IMR-90 (cell line): ENCODE measurements at regions not wholly inside any gene's neighbourhood (a gene's known extent, or its start where the extent isn't known, plus 50 kb on each side); places are given as distances from the start of the nearest gene placed in this dataset.

ENCODE experiments used
- ATAC-seq: fragments of 200-7000 bp; cut with Tn5 transposase; 2 replicates; pipeline ENCODE4 v1.9.1; 2020; ENCODE audit warnings: low read depth, mild to moderate bottlenecking, moderate library complexity
- BruUV-seq: library from RNA; stranded (reverse); fragments of 400-500 nt; replicated peaks from 2 replicates; lab custom pipeline; 2021; lab: Mats Ljungman, UMichigan
- CTCF ChIA-PET: fragments of 300-600 bp; formaldehyde crosslinking; extraction: SDS; loops from one replicate; lab custom pipeline; 2021; ENCODE audit warnings: antibody characterized with exemption; lab: Yijun Ruan, JAX
- POLR2A ChIA-PET: fragments of 300-600 bp; sonication (Branson Sonifier 250); formaldehyde crosslinking; loops from one replicate; lab custom pipeline; 2022; ENCODE audit warnings: antibody characterized with exemption; ENCODE audit not compliant: unreplicated experiment; lab: Charles Lee
- DNase-seq: peaks from one replicate; pipeline ENCODE4 v3.0.0; 2013
- H2AFZ ChIP-seq: replicated peaks from 2 replicates; pipeline ENCODE3; 2013; ENCODE audit warnings: low read length, mild to moderate bottlenecking; ENCODE audit not compliant: poor library complexity
- H2AK5ac ChIP-seq: 2 replicates; pipeline ENCODE4 v1.6.1; 2013; ENCODE audit warnings: low read depth, low read length, inconsistent platforms
- H2AK9ac ChIP-seq: replicated peaks from 2 replicates; pipeline ENCODE3; 2013; ENCODE audit warnings: mild to moderate bottlenecking, low read depth, low read length, moderate library complexity; ENCODE audit not compliant: poor library complexity
- H2BK120ac ChIP-seq: 2 replicates; pipeline ENCODE4 v1.6.1; 2013; ENCODE audit warnings: low read depth, low read length, inconsistent platforms
- H2BK15ac ChIP-seq: 3 replicates; pipeline ENCODE4 v1.6.1; 2013; ENCODE audit warnings: low read depth, low read length, inconsistent platforms
- H2BK20ac ChIP-seq: 2 replicates; pipeline ENCODE4 v1.6.1; 2013; ENCODE audit warnings: low read depth, mild to moderate bottlenecking, inconsistent platforms, low read length, moderate library complexity
- H2BK5ac ChIP-seq: 2 replicates; pipeline ENCODE4 v1.6.1; 2013; ENCODE audit warnings: mild to moderate bottlenecking, low read depth, low read length, inconsistent platforms; ENCODE audit not compliant: poor library complexity, severe bottlenecking
- H3K14ac ChIP-seq: replicated peaks from 2 replicates; pipeline ENCODE4 v1.6.1; 2013; ENCODE audit warnings: low read depth, low read length, inconsistent platforms
- H3K18ac ChIP-seq: 2 replicates; pipeline ENCODE4 v1.6.1; 2013; ENCODE audit warnings: low read depth, low read length, control low read depth
- H3K23ac ChIP-seq: 2 replicates; pipeline ENCODE4 v1.6.1; 2013; ENCODE audit warnings: low read depth, low read length, inconsistent platforms
- H3K27ac ChIP-seq: 2 replicates; pipeline ENCODE4 v1.5.1; 2013; ENCODE audit warnings: mild to moderate bottlenecking, control low read depth, low read length; ENCODE audit not compliant: insufficient read depth
- H3K27me3 ChIP-seq: 2 replicates; pipeline ENCODE4 v1.6.1; 2013; ENCODE audit warnings: low read length; ENCODE audit not compliant: control insufficient read depth, insufficient read depth
- H3K36me3 ChIP-seq: 2 replicates; pipeline ENCODE4 v1.6.1; 2013; ENCODE audit warnings: low read length, mixed read lengths; ENCODE audit not compliant: control insufficient read depth, insufficient read depth
- H3K4ac ChIP-seq: 2 replicates; pipeline ENCODE4 v1.6.1; 2013; ENCODE audit warnings: low read depth, low read length, inconsistent platforms
- H3K4me1 ChIP-seq: 2 replicates; pipeline ENCODE4 v1.6.1; 2013; ENCODE audit warnings: low read length, mixed read lengths; ENCODE audit not compliant: control insufficient read depth, insufficient read depth
- H3K4me2 ChIP-seq: 2 replicates; pipeline ENCODE4 v1.6.1; 2013; ENCODE audit warnings: low read depth, mild to moderate bottlenecking, control low read depth, low read length, moderate library complexity
- H3K4me3 ChIP-seq: 2 replicates; pipeline ENCODE4 v1.5.1; 2013; ENCODE audit warnings: low read depth, mild to moderate bottlenecking, control low read depth, low read length, moderate library complexity; ENCODE audit not compliant: insufficient read depth
- H3K56ac ChIP-seq: 2 replicates; pipeline ENCODE4 v1.6.1; 2013; ENCODE audit warnings: low read length, inconsistent platforms; ENCODE audit not compliant: insufficient read depth; ENCODE audit errors: extremely low read depth
- H3K79me1 ChIP-seq, 2 experiments: 2 replicates each; pipeline ENCODE4 v1.6.1; 2013; ENCODE audit warnings: low read length in 2 of 2, inconsistent platforms in 1 of 2, low read depth in 1 of 2
- H3K9ac ChIP-seq: 2 replicates; pipeline ENCODE4 v1.6.1; 2013; ENCODE audit warnings: low read depth, low read length, control low read depth
- H3K9me1 ChIP-seq: 2 replicates; pipeline ENCODE4 v1.6.1; 2013; ENCODE audit warnings: low read length, inconsistent platforms; ENCODE audit not compliant: insufficient read depth
- H3K9me3 ChIP-seq: 2 replicates; pipeline ENCODE4 v1.6.1; 2013; ENCODE audit warnings: low read length; ENCODE audit not compliant: control insufficient read depth, insufficient read depth
- H4K20me1 ChIP-seq: 2 replicates; pipeline ENCODE4 v1.6.1; 2013; ENCODE audit warnings: low read length, inconsistent platforms; ENCODE audit not compliant: insufficient read depth
- H4K5ac ChIP-seq: 2 replicates; pipeline ENCODE4 v1.6.1; 2013; ENCODE audit warnings: mild to moderate bottlenecking, low read depth, low read length, control low read depth
- H4K8ac ChIP-seq, 2 experiments: 2 replicates each; pipeline ENCODE4 v1.6.1; 2013; ENCODE audit warnings: low read depth in 2 of 2, low read length in 2 of 2, control low read depth in 1 of 2, inconsistent platforms in 1 of 2
- H4K91ac ChIP-seq: 2 replicates; pipeline ENCODE4 v1.6.1; 2013; ENCODE audit warnings: low read depth, low read length, inconsistent platforms; ENCODE audit not compliant: insufficient read depth
- BHLHE40 ChIP-seq: fragments of 150-350 bp; IDR thresholded peaks from 2 replicates; pipeline ENCODE4 v1.6.1; 2016; ENCODE audit warnings: mild to moderate bottlenecking, low read depth, low read length
- CHD1 ChIP-seq: IDR thresholded peaks from 2 replicates; pipeline ENCODE4 v1.6.1; 2012; ENCODE audit warnings: low read depth, low read length, improper control_type of control experiment
- FOS ChIP-seq: fragments of 150-350 bp; IDR thresholded peaks from 2 replicates; pipeline ENCODE4 v1.6.1; 2016; ENCODE audit warnings: low read depth, low read length
- MAZ ChIP-seq: IDR thresholded peaks from 2 replicates; pipeline ENCODE4 v1.6.1; 2012; ENCODE audit warnings: low read depth, mild to moderate bottlenecking, low read length, improper control_type of control experiment, moderate library complexity, borderline replicate concordance
- NFE2L2 ChIP-seq: fragments of 150-350 bp; IDR thresholded peaks from 2 replicates; pipeline ENCODE4 v1.6.1; 2016; ENCODE audit warnings: low read depth, mild to moderate bottlenecking, low read length
- POLR2A ChIP-seq: IDR thresholded peaks from 2 replicates; pipeline ENCODE4 v1.6.1; 2012; ENCODE audit warnings: mild to moderate bottlenecking, low read depth, low read length
- RAD21 ChIP-seq: IDR thresholded peaks from 2 replicates; pipeline ENCODE4 v1.6.1; 2012; ENCODE audit warnings: low read length, improper control_type of control experiment
- RCOR1 ChIP-seq: IDR thresholded peaks from 2 replicates; pipeline ENCODE4 v1.6.1; 2012; ENCODE audit warnings: mild to moderate bottlenecking, low read length, improper control_type of control experiment; ENCODE audit not compliant: insufficient replicate concordance
- RFX5 ChIP-seq: IDR thresholded peaks from 2 replicates; pipeline ENCODE4 v1.8.0; 2012; ENCODE audit warnings: low read depth, mild to moderate bottlenecking, low read length, moderate library complexity
- SMC3 ChIP-seq: fragments of 150-350 bp; IDR thresholded peaks from 2 replicates; pipeline ENCODE4 v1.6.1; 2016; ENCODE audit warnings: low read depth, mild to moderate bottlenecking, antibody characterized with exemption, low read length, moderate library complexity
- WGBS, 2 experiments: methylation state at CpG; one replicate each; pipeline versions ENCODE4 v1.1.5 to v1.1.7; 2013; ENCODE audit warnings: missing lambda C conversion rate in 2 of 2; ENCODE audit not compliant: insufficient read length in 1 of 2; ENCODE audit errors: extremely low coverage in 2 of 2; 5-methylcytosine and 5-hydroxymethylcytosine counted together
- dilution Hi-C: fragments of 300-500 bp; cut with HindIII; formaldehyde crosslinking; loops from one replicate; pipeline ENCODE4 v1.14.3; 2018; ENCODE audit warnings: low sequenced_read_pairs; ENCODE audit not compliant: unreplicated experiment
- in situ Hi-C: fragments of 300-500 bp; cut with MboI; formaldehyde crosslinking; loops from 3 replicates; pipeline ENCODE4 v1.14.3; 2019; ENCODE audit warnings: low sequenced_read_pairs, inconsistent platforms, mixed read lengths
- intact Hi-C: fragments of 100-400 bp; cut with micrococcal nuclease; formaldehyde crosslinking; loops from 2 replicates; pipeline ENCODE4 v1.10.0; 2022
- TF ChIP-seq, protein P1 (sequence below): conservative IDR thresholded peaks from 2 replicates; pipeline ENCODE4 v1.5.1; 2012; ENCODE audit warnings: mild to moderate bottlenecking, low read depth, low read length, improper control_type of control experiment
- TF ChIP-seq, protein P2 (sequence below): fragments of 150-350 bp; IDR thresholded peaks from 2 replicates; pipeline ENCODE4 v1.6.1; 2017; ENCODE audit warnings: mild to moderate bottlenecking, antibody characterized with exemption, low read length, low read depth

DNA sequence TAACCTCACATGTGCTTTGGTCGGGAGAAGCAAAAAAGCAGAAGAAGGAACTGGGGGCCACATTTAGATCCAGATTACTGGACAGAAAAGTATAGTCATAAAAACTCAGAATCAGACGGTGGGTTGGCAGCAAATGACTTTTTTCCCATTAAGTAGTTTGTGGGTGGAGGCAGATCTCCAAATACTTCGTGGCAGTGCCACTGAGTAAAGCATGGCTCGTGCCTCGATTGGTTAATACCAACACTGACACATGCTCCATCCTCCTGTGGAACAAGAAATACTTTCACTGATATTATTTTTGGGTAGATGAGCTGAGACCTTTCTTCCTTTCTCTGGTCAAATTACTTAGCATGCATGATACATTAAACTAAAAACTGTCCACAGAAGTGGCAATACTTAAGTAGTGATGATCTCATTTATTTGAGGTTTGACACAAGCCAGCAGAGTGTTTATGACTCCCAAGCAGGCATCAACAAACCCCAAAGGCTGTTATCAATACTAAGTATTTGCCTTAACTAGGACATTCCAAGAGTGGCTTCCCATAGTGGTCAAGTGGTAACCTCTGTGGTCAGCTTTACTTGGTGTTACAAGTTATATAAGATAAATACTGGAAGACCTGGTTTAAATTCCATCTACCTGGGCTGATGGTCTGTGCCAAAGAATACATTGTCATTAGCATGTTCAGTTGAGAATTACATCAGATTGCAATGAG is 500.0 kb upstream of the RUNX1 start:
- ATAC-seq = no peak
- Histone ChIP-seq H2BK20ac (no peak overlapping the region), H2AK5ac (no peak overlapping the region), H4K8ac (no peak overlapping the region), H3K79me1 (no peaks in the 10 kb centered on the region), H2AK9ac (no peak overlapping the region), H3K56ac (no peak overlapping the region), H3K9me1 (no peaks in the 10 kb centered on the region), H3K18ac (no peak overlapping the region), H3K4ac (no peak overlapping the region), H3K27ac (no peak overlapping the region), H3K4me2 (no peak overlapping the region), H3K9me3 (no peaks in the 10 kb centered on the region), H3K14ac (no peak overlapping the region), H4K5ac (no peak overlapping the region), H3K9ac (no peak overlapping the region), H4K91ac (no peak overlapping the region), H2BK5ac (no peak overlapping the region), H2BK120ac (no peak overlapping the region), H3K23ac (no peak overlapping the region), H3K4me3 (no peak overlapping the region), H3K27me3 (no peaks in the 10 kb centered on the region), H3K4me1 (no peaks in the 10 kb centered on the region), H4K20me1 (no peaks in the 10 kb centered on the region), H2BK15ac (no peak overlapping the region), H2AFZ (no peak overlapping the region), H3K36me3 (no peaks in the 10 kb centered on the region)
- intact Hi-C loops = no loop called here
- BruUV-seq = no TSS peak
- POLR2A ChIA-PET = no interaction called here
- dilution Hi-C loops = no loop called here
- 86% methylated on average over 1 of the region's 5 CpGs; no CpG with 5 or more reads in 1 of the 2 experiments for WGBS, 2 experiments
- DNase-seq = no peak
- in situ Hi-C loops = no loop called here
- CTCF ChIA-PET = no interaction called here
- TF ChIP-seq NFE2L2 (no peak), MAZ (no peak), POLR2A (no peak), RFX5 (no peak), BHLHE40 (no peak), RCOR1 (no peak), SMC3 (no peak), FOS (no peak), CHD1 (no peak), RAD21 (no peak)
- TF ChIP-seq, protein P1, sequence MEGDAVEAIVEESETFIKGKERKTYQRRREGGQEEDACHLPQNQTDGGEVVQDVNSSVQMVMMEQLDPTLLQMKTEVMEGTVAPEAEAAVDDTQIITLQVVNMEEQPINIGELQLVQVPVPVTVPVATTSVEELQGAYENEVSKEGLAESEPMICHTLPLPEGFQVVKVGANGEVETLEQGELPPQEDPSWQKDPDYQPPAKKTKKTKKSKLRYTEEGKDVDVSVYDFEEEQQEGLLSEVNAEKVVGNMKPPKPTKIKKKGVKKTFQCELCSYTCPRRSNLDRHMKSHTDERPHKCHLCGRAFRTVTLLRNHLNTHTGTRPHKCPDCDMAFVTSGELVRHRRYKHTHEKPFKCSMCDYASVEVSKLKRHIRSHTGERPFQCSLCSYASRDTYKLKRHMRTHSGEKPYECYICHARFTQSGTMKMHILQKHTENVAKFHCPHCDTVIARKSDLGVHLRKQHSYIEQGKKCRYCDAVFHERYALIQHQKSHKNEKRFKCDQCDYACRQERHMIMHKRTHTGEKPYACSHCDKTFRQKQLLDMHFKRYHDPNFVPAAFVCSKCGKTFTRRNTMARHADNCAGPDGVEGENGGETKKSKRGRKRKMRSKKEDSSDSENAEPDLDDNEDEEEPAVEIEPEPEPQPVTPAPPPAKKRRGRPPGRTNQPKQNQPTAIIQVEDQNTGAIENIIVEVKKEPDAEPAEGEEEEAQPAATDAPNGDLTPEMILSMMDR = no peak
- TF ChIP-seq, protein P2, sequence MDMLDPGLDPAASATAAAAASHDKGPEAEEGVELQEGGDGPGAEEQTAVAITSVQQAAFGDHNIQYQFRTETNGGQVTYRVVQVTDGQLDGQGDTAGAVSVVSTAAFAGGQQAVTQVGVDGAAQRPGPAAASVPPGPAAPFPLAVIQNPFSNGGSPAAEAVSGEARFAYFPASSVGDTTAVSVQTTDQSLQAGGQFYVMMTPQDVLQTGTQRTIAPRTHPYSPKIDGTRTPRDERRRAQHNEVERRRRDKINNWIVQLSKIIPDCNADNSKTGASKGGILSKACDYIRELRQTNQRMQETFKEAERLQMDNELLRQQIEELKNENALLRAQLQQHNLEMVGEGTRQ = no peak
